Neural crest cell (in vitro differentiated cells): ENCODE measurements at regions not wholly inside any gene's neighbourhood (a gene's known extent, or its start where the extent isn't known, plus 50 kb on each side); places are given as distances from the start of the nearest gene placed in this dataset.

Experiments
- DNase-seq: peaks from one replicate; pipeline ENCODE4 v3.0.0; 2021; ENCODE audit warnings: low read depth, mixed read lengths, low spot score
- H3K27ac Mint-ChIP-seq: one replicate; pipeline ENCODE4 v1.8.0; 2021; ENCODE audit warnings: mild to moderate bottlenecking, mixed read lengths; ENCODE audit not compliant: unreplicated experiment
- H3K27me3 Mint-ChIP-seq: 2 replicates; pipeline ENCODE4 v1.8.0; 2021; ENCODE audit warnings: low read depth, mild to moderate bottlenecking, mixed read lengths
- H3K36me3 Mint-ChIP-seq: 2 replicates; pipeline ENCODE4 v1.8.0; 2021; ENCODE audit warnings: low read depth, mild to moderate bottlenecking, mixed read lengths
- H3K4me1 Mint-ChIP-seq: 2 replicates; pipeline ENCODE4 v1.8.0; 2021; ENCODE audit warnings: mixed read lengths
- H3K4me3 Mint-ChIP-seq: one replicate; pipeline ENCODE4 v1.8.0; 2021; ENCODE audit warnings: mild to moderate bottlenecking, mixed read lengths
- H3K9me3 Mint-ChIP-seq: 2 replicates; pipeline ENCODE4 v1.8.0; 2021; ENCODE audit warnings: mixed read lengths
- CTCF ChIP-seq: fragments of 200-600 bp; sonication (generic); conservative IDR thresholded peaks from 2 replicates; pipeline ENCODE4 v1.5.0; 2021; ENCODE audit warnings: antibody characterized with exemption, mild to moderate bottlenecking

DNA sequence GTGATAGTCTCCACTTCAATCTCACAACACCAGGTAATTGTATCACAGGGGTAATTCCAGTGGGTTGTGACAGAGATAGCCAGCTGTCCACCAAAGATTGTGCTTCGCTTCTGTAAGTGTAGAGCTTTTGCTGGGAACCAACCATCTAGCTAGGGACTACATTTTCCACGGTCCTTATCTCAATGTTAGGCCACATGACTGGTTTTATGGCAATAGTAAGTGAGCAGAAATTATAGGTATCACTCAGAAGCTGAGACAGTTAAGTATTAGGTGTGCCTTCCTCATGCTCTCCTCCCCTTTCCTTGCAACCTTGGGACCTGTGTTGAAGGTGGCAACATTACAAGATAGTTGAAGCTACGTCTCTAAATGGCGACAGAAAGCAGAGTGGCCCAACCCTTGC lies 108.8 kb upstream of the NALF2 start:
- no peak overlapping the region for H3K4me3 Mint-ChIP-seq
- DNase-seq: no peak
- H3K36me3 Mint-ChIP-seq: peaks cover 3% of the 10 kb centered on the region
- no peak for TF ChIP-seq CTCF
- no peak overlapping the region for H3K27ac Mint-ChIP-seq
- peaks cover 19% of the 10 kb centered on the region for H3K4me1 Mint-ChIP-seq
- peaks cover 24% of the 10 kb centered on the region for H3K27me3 Mint-ChIP-seq
- H3K9me3 Mint-ChIP-seq: peaks cover 10% of the 10 kb centered on the region

DNA sequence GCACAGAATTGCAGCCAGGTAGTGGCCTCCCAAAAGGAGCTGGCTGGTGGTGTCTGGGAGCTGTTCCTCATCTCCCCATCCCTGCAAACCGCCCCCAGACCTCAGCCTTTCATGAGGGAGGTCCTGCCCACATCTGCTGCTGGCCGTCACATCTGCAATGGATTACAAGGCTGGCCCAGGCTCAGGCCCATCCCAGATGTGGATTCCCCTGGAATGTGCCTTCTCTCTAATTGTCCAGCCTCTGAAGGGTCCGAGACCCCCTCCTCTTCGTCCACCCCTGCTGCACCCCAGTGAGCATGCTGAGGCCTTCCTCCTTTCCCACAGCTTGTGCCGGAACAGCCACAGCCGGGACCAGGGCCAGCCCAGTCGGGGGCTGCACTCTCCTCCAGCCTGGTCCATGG lies 115.0 kb upstream of the NALF2 start:
- no peaks in the 10 kb centered on the region for H3K36me3 Mint-ChIP-seq
- H3K27ac Mint-ChIP-seq: no peak overlapping the region
- peaks cover 14% of the 10 kb centered on the region for H3K27me3 Mint-ChIP-seq
- H3K4me3 Mint-ChIP-seq: no peak overlapping the region
- H3K9me3 Mint-ChIP-seq: peaks cover 3% of the 10 kb centered on the region
- peaks cover 7% of the 10 kb centered on the region for H3K4me1 Mint-ChIP-seq
- no peak for DNase-seq
- TF ChIP-seq CTCF: no peak

GRCh38 chrX:69388526-69388925 lies 115.6 kb upstream of the NALF2 start:
- Mint-ChIP-seq H3K27me3 (peaks cover 12% of the 10 kb centered on the region), H3K36me3 (no peaks in the 10 kb centered on the region), H3K4me3 (no peak overlapping the region), H3K9me3 (peaks cover 3% of the 10 kb centered on the region), H3K4me1 (peaks cover 7% of the 10 kb centered on the region), H3K27ac (no peak overlapping the region)
- DNase-seq: no peak
- no peak for TF ChIP-seq CTCF

- no peaks in the 10 kb centered on the region for H3K36me3 Mint-ChIP-seq
- H3K9me3 Mint-ChIP-seq: peaks cover 3% of the 10 kb centered on the region
- peaks cover 7% of the 10 kb centered on the region for H3K4me1 Mint-ChIP-seq
- peak; percentile 78 for DNase-seq
- H3K27me3 Mint-ChIP-seq: peaks cover 12% of the 10 kb centered on the region
- no peak overlapping the region for H3K4me3 Mint-ChIP-seq
- no peak overlapping the region for H3K27ac Mint-ChIP-seq
- TF ChIP-seq CTCF: peak; percentile 80
These were observed 116.3 kb upstream of the NALF2 start for GRCh38 chrX:69387567-69388487.

DNA sequence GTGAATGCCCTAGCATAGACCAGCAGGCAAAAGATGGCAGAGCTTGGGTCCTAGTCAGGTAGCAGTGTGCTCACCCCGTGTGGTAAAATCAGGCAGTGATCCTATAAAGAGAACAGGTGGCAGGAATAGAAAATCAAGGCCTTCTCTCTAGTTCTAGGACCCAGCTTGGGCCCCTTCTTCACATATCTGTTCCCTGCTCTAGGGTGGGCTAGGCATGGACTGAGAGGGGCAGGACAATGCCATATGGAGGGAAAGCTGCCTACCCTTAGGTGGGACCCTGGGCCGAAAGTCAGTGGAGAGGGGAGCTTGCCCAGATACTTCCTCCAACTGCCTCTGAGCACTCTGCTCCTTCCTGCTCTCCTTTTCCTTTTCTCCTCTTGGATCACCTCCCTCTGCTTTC lies 117.4 kb upstream of the NALF2 start:
- Mint-ChIP-seq H3K27me3 (peaks cover 7% of the 10 kb centered on the region), H3K9me3 (peaks cover 3% of the 10 kb centered on the region)
- no peak for TF ChIP-seq CTCF

More for the DNA sequence above, 117.4 kb upstream of the NALF2 start:
- Mint-ChIP-seq H3K4me3 (no peak overlapping the region), H3K36me3 (no peaks in the 10 kb centered on the region), H3K27ac (no peak overlapping the region), H3K4me1 (peaks cover 7% of the 10 kb centered on the region)
- no peak for DNase-seq
